ENCODE measurements at regions not wholly inside any gene's neighbourhood (a gene's known extent, or its start where the extent isn't known, plus 50 kb on each side); places are given as distances from the start of the nearest gene placed in this dataset.

DNA sequence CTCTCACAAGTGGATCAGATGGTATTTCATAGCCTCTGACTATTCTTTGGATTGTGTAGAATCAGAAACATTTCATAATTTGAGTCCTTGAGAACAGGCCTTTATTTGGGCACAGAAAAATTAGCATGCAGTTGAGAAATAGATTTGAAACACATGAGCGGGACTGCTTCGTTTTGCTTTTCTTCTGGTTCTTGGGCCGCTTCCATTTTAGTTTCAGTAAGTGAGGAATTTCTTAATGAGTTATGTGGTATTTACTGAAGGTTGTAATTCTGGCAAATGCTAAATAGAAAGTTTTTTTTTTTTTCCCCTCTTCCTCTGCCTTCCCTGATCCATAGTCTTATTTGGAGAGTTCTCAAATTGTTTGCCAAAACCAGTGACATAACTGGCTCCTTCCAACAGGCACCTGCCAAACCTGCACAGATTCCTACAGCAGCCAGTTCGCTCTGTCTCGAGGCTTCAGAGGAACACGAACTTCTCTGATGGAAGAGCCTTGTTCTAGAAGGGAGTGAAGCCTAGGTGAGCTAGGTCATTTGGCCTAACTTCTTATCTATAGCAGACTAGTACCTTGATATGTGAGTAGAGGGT lies 71.2 kb upstream of the SLC28A3 start:
- H3K4me3 ChIP-seq (ENCODE audit: insufficient read depth, low read depth, low read length): no peak overlapping the region
- no peaks in the 10 kb centered on the region for H3K27me3 ChIP-seq (ENCODE audit: control insufficient read depth, insufficient read depth, low read length)
- no peak overlapping the region for H2BK15ac ChIP-seq (ENCODE audit: low read depth, low read length)
- H3K27ac ChIP-seq (ENCODE audit: insufficient read depth, low read length): no peak overlapping the region
- H3K9me1 ChIP-seq (ENCODE audit: insufficient read depth, low read length): no peaks in the 10 kb centered on the region
- ChIA-PET POLR2A (ENCODE audit: unreplicated experiment) (no interaction called here), CTCF (no interaction called here)
- no peak overlapping the region for H3K4ac ChIP-seq (ENCODE audit: low read depth, low read length)
- no peaks in the 10 kb centered on the region for H3K36me3 ChIP-seq (ENCODE audit: control insufficient read depth, insufficient read depth, low read length)
- no peak overlapping the region for H2AK5ac ChIP-seq (ENCODE audit: low read depth, low read length)
- no peak overlapping the region for H2BK5ac ChIP-seq (ENCODE audit: low read depth, low read length, poor library complexity, severe bottlenecking)
- H3K14ac ChIP-seq (replicated peaks; ENCODE audit: low read depth, low read length): no peak overlapping the region
- H3K79me1 ChIP-seq (ENCODE audit: low read depth in 1 of 2, low read length in 2 of 2): no peaks in the 10 kb centered on the region
- no peak overlapping the region for H4K5ac ChIP-seq (ENCODE audit: low read depth, low read length)
- H2BK20ac ChIP-seq (ENCODE audit: low read depth, low read length): no peak overlapping the region
- no peak overlapping the region for H4K91ac ChIP-seq (ENCODE audit: insufficient read depth, low read depth, low read length)
- H3K18ac ChIP-seq (ENCODE audit: low read depth, low read length): no peak overlapping the region
- intact Hi-C loops (cut with micrococcal nuclease) (no loop called here), in situ Hi-C loops (cut with MboI; ENCODE audit: low sequenced_read_pairs) (no loop called here), dilution Hi-C loops (cut with HindIII; ENCODE audit: low sequenced_read_pairs, unreplicated experiment) (no loop called here)
- no peaks in the 10 kb centered on the region; the same call in 1 of the 2 replicates for H3K9me3 ChIP-seq (ENCODE audit: control insufficient read depth, insufficient read depth, low read length)
- ATAC-seq (ENCODE audit: low read depth): no peak
- no peak overlapping the region for H2AFZ ChIP-seq (replicated peaks; ENCODE audit: low read length, poor library complexity)
- H3K23ac ChIP-seq (ENCODE audit: low read depth, low read length): no peak overlapping the region
- no peak overlapping the region for H3K4me2 ChIP-seq (ENCODE audit: low read depth, low read length)
- no peak overlapping the region for H2BK120ac ChIP-seq (ENCODE audit: low read depth, low read length)
- H4K8ac ChIP-seq (ENCODE audit: low read depth in 2 of 2, low read length in 2 of 2): no peak overlapping the region
- H3K9ac ChIP-seq (ENCODE audit: low read depth, low read length): no peak overlapping the region
- no TSS peak for BruUV-seq (replicated peaks)
- H4K20me1 ChIP-seq (ENCODE audit: insufficient read depth, low read length): no peaks in the 10 kb centered on the region
- H3K56ac ChIP-seq (ENCODE audit: extremely low read depth, insufficient read depth, low read length): no peak overlapping the region
- H2AK9ac ChIP-seq (replicated peaks; ENCODE audit: low read depth, low read length, poor library complexity): no peak overlapping the region
- no peak for DNase-seq
- H3K4me1 ChIP-seq (ENCODE audit: control insufficient read depth, insufficient read depth, low read length): no peaks in the 10 kb centered on the region
- TF ChIP-seq RCOR1 (IDR thresholded peaks at IDR 0.05; ENCODE audit: insufficient replicate concordance, low read length): no peak
- TF ChIP-seq MXI1 (IDR thresholded peaks at IDR 0.05; ENCODE audit: borderline replicate concordance, low read depth, low read length): no peak
- TF ChIP-seq MAFK (IDR thresholded peaks at IDR 0.05; ENCODE audit: low read depth, low read length): no peak
- TF ChIP-seq, protein P1, sequence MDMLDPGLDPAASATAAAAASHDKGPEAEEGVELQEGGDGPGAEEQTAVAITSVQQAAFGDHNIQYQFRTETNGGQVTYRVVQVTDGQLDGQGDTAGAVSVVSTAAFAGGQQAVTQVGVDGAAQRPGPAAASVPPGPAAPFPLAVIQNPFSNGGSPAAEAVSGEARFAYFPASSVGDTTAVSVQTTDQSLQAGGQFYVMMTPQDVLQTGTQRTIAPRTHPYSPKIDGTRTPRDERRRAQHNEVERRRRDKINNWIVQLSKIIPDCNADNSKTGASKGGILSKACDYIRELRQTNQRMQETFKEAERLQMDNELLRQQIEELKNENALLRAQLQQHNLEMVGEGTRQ (IDR thresholded peaks at IDR 0.05; ENCODE audit: low read depth, low read length): no peak
- no peak for TF ChIP-seq FOS (IDR thresholded peaks at IDR 0.05; ENCODE audit: low read depth, low read length)
- TF ChIP-seq SMC3 (IDR thresholded peaks at IDR 0.05; ENCODE audit: low read depth, low read length): no peak
- TF ChIP-seq RAD21 (IDR thresholded peaks at IDR 0.05; ENCODE audit: low read length): no peak
- TF ChIP-seq, protein P2, sequence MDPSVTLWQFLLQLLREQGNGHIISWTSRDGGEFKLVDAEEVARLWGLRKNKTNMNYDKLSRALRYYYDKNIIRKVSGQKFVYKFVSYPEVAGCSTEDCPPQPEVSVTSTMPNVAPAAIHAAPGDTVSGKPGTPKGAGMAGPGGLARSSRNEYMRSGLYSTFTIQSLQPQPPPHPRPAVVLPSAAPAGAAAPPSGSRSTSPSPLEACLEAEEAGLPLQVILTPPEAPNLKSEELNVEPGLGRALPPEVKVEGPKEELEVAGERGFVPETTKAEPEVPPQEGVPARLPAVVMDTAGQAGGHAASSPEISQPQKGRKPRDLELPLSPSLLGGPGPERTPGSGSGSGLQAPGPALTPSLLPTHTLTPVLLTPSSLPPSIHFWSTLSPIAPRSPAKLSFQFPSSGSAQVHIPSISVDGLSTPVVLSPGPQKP (IDR thresholded peaks at IDR 0.05; ENCODE audit: borderline replicate concordance, low read depth, low read length): no peak
- TF ChIP-seq BHLHE40 (IDR thresholded peaks at IDR 0.05; ENCODE audit: low read depth, low read length): no peak
- no peak for TF ChIP-seq MAZ (IDR thresholded peaks at IDR 0.05; ENCODE audit: borderline replicate concordance, low read depth, low read length)
- TF ChIP-seq, protein P3, sequence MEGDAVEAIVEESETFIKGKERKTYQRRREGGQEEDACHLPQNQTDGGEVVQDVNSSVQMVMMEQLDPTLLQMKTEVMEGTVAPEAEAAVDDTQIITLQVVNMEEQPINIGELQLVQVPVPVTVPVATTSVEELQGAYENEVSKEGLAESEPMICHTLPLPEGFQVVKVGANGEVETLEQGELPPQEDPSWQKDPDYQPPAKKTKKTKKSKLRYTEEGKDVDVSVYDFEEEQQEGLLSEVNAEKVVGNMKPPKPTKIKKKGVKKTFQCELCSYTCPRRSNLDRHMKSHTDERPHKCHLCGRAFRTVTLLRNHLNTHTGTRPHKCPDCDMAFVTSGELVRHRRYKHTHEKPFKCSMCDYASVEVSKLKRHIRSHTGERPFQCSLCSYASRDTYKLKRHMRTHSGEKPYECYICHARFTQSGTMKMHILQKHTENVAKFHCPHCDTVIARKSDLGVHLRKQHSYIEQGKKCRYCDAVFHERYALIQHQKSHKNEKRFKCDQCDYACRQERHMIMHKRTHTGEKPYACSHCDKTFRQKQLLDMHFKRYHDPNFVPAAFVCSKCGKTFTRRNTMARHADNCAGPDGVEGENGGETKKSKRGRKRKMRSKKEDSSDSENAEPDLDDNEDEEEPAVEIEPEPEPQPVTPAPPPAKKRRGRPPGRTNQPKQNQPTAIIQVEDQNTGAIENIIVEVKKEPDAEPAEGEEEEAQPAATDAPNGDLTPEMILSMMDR (conservative IDR thresholded peaks at IDR 0.05; ENCODE audit: low read depth, low read length): no peak
- no peak for TF ChIP-seq POLR2A (IDR thresholded peaks at IDR 0.05; ENCODE audit: low read depth, low read length)
- TF ChIP-seq CHD1 (IDR thresholded peaks at IDR 0.05; ENCODE audit: low read depth, low read length): no peak
- no peak for TF ChIP-seq CEBPB (IDR thresholded peaks at IDR 0.05; ENCODE audit: low read depth, low read length)
- TF ChIP-seq NFE2L2 (IDR thresholded peaks at IDR 0.05; ENCODE audit: low read depth, low read length): no peak
- no peak for TF ChIP-seq RFX5 (IDR thresholded peaks at IDR 0.05; ENCODE audit: low read depth, low read length)
- no CpG with 5 or more reads among the region's 6 CpGs for WGBS, 2 experiments (ENCODE audit: extremely low coverage in 2 of 2, insufficient read length in 1 of 2)

All from IMR-90 (cell line).